ENCODE measurements at regions not wholly inside any gene's neighbourhood (a gene's known extent, or its start where the extent isn't known, plus 50 kb on each side); places are given as distances from the start of the nearest gene placed in this dataset.

DNA sequence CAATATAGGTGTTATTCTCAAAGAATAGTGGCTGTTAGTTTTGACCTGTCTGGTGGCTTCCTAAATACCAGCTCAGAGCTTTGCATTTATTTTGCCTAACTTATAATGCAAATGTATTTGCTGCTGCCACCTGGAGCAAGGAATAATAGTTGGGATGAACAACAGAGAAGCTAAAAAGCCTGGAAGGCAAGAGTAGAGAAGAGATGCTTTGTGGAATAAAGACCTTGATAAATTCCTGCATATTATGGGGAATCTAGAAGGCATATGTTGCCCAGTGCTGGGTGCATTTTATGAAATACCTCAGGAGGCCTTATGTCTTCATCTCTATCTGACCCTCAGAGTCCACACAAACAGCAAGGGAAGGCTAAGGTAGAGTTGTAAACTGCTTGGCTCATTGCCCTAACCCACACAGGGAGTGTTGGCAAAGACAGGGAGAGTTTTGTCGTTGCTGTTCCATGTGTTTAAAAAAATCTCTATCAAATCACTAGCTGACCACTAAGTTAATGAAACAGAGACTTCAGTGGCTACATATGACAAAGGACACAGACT is 53.7 kb upstream of the SCAF11 start:
- ChIA-PET CTCF (no interaction called here), POLR2A (no interaction called here)
- Histone ChIP-seq H3K4me1 (ENCODE audit: control insufficient read depth, extremely low read depth, insufficient read depth, low read length) (no peaks in the 10 kb centered on the region), H3K9ac (replicated peaks; ENCODE audit: extremely low read depth, insufficient read depth, low read length) (no peak overlapping the region), H3K27me3 (ENCODE audit: control insufficient read depth in 2 of 2, insufficient read depth in 2 of 2, low read length in 2 of 2) (peaks cover 0 to 8% of the 10 kb centered on the region in 2 experiments), H3K9me1 (replicated peaks; ENCODE audit: control insufficient read depth, extremely low read depth, insufficient read depth, low read length) (no peaks in the 10 kb centered on the region), H3K4me3 (replicated peaks in 1 of 3; ENCODE audit: insufficient read depth in 1 of 3, low read depth in 1 of 3, low read length in 3 of 3) (no peak overlapping the region), H3K4me2 (ENCODE audit: insufficient read depth, low read length) (no peak overlapping the region), H3K79me2 (ENCODE audit: control insufficient read depth, insufficient read depth, low read length) (no peaks in the 10 kb centered on the region), H4K20me1 (replicated peaks; ENCODE audit: control insufficient read depth, extremely low read depth, insufficient read depth, low read length) (no peaks in the 10 kb centered on the region), H3K9me3 (replicated peaks; ENCODE audit: control insufficient read depth, insufficient read depth, low read length) (no peaks in the 10 kb centered on the region), H2AFZ (ENCODE audit: low read depth, low read length) (no peak overlapping the region), H3K36me3 (ENCODE audit: control insufficient read depth in 2 of 2, extremely low read depth in 1 of 2, insufficient read depth in 2 of 2, low read length in 2 of 2) (no peaks in the 10 kb centered on the region), H3K27ac (ENCODE audit: insufficient read depth, low read depth, low read length) (no peak overlapping the region)
- no TSS peak for BruUV-seq (replicated peaks)
- DNase-seq (ENCODE audit: low read depth, low spot score), result no peak
- intact Hi-C loops (cut with micrococcal nuclease), result no loop called here
- dilution Hi-C loops (cut with MboI; ENCODE audit: extremely low pct_ligation_motif_present, low sequenced_read_pairs), result no loop called here
- no peak for TF ChIP-seq MAX (IDR thresholded peaks at IDR 0.05; ENCODE audit: insufficient read depth, insufficient read length)
- TF ChIP-seq FOS (IDR thresholded peaks at IDR 0.05; ENCODE audit: borderline replicate concordance, insufficient read depth, low read length), result no peak
- TF ChIP-seq POLR2AphosphoS5 (IDR thresholded peaks at IDR 0.05; ENCODE audit: insufficient read depth, low read depth, low read length), result no peak
- no peak for FAIRE-seq

Data from endothelial cell of umbilical vein (primary cell).